Heart right ventricle (tissue), 16 donors: ENCODE measurements at regions not wholly inside any gene's neighbourhood (a gene's known extent, or its start where the extent isn't known, plus 50 kb on each side); places are given as distances from the start of the nearest gene placed in this dataset.

Experiments used
- ATAC-seq, 8 donors: fragments of 200-7000 bp; cut with Tn5 transposase; one replicate each; pipeline ENCODE4 v1.9.1; 2020; ENCODE audit warnings: mild to moderate bottlenecking in 8 of 8, moderate library complexity in 8 of 8, moderate number of reproducible peaks in 1 of 8
- DNase-seq, 2 donors: peaks; one replicate each; pipeline ENCODE4 v3.0.0-alpha.2; 2020
- H3K27ac ChIP-seq, 10 donors: fragments of 200-600 bp; sonication (generic) in 2 of 10; one replicate each; pipeline versions ENCODE4 v1.5.0 to v1.8.0; 2020 to 2022; ENCODE audit warnings: mild to moderate bottlenecking in 3 of 10
- H3K27me3 ChIP-seq, 7 donors: fragments of 200-600 bp; one replicate each; pipeline ENCODE4 v1.8.0; 2021 to 2022; ENCODE audit warnings: mild to moderate bottlenecking in 2 of 7
- H3K36me3 ChIP-seq, 9 donors: fragments of 200-600 bp; sonication (generic) in 1 of 9; one replicate each; pipeline versions ENCODE4 v1.5.0 to v1.8.0; 2020 to 2022; ENCODE audit warnings: mild to moderate bottlenecking in 2 of 9
- H3K4me1 ChIP-seq, 9 donors: fragments of 200-600 bp; sonication (generic) in 1 of 9; one replicate each; pipeline versions ENCODE4 v1.5.0 to v1.8.0; 2020 to 2022; ENCODE audit warnings: mild to moderate bottlenecking in 4 of 9
- H3K4me3 ChIP-seq, 10 donors: fragments of 200-600 bp; sonication (generic) in 2 of 10; one replicate each; pipeline versions ENCODE4 v1.5.0 to v1.8.0; 2020 to 2022; ENCODE audit warnings: mild to moderate bottlenecking in 7 of 10, moderate library complexity in 2 of 10
- H3K9me3 ChIP-seq, 11 donors: fragments of 200-600 bp in 10 of 11; sonication (generic) in 2 of 11; one replicate each; pipeline versions ENCODE4 v1.5.0 to v1.8.0; 2013 to 2022; ENCODE audit warnings: mild to moderate bottlenecking in 2 of 11, control low read depth in 1 of 11, moderate library complexity in 1 of 11
- WGBS, 2 donors: extraction: QIAGEN DNeasy Blood & Tissue Kit; methylation state at CpG; one replicate each; pipeline ENCODE4 v1.1.7; 2013; ENCODE audit warnings: inconsistent platforms in 1 of 2; 5-methylcytosine and 5-hydroxymethylcytosine counted together
- intact Hi-C, 10 donors: fragments of 100-400 bp; cut with DNase I; formaldehyde crosslinking; loops; one replicate each; pipeline versions ENCODE4 v1.11.1 to v1.14.2; 2022
- TF ChIP-seq, protein P1 (sequence below), 9 donors: fragments of 200-600 bp; sonication (generic) in 2 of 9; IDR thresholded peaks; one replicate each; pipeline versions ENCODE4 v1.5.0 to v1.8.0; 2021 to 2022; ENCODE audit warnings: antibody characterized with exemption in 9 of 9, mild to moderate bottlenecking in 5 of 9, moderate library complexity in 1 of 9
- donor health status: Arrhythmogenic right ventricular cardiomyopathy.
- donor health status: ischemic (EF 13 %, LVEDD 7.1; RV severe dilation, severe dysfunction).
- donor health status: healthy with polysubstance abuse.
- donor health status: DM: no; HTN: yes; CAD: no.
- donor health status: DM: no; HTN: no; CAD: no.
- donor health status: ischemic (EF 25% LVEDD 6.9; RV normal size, moderate dysfunction).
- donor health status: ischemic (EF 25% LVEDD 5.7; RV mildly dilated, moderate dysfunction).
- donor health status: healthy.
- donor health status: DM: yes; HTN: yes; CAD: no.
- donor health status: Ischemic cardiomyopathy.
- donor health status: ischemic (EF 35%, LVEDD 5.7; RV mildly dilated, moderate dysfunction).
- donor health status: nonischemic (EF 11% LVEDD 7.7; RV severe dilation, severe dysfunction).
- donor health status: DM: yes; HTN: yes; CAD: no.
- donor health status: PGD.
- donor health status: ischemic (EF 29% LVEDD 5.4; RV normal size, mild dysfunction).
- donor health status: nonischemic (EF 23%, LVEDD 6.1; RV moderate dilation, normal function).

DNA sequence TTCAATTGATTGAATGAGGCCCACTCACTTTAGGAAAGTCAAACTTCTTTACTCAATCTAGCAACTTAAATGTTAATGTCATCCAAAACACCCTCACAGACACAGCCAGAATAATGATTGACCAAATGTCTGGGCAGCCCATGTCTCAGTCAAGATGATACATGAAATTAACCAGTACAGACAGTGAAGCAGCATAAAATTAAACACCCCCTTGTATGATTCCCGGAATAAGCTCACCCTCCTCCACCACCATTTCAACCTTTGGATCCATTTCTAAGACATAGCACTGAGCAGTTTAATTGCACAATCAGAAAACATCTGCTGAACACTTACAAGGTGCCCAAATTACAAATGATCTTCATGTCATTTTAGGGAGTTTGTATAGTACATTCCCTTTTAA, 570.7 kb upstream of the ID2 start:
- 95 to 100% methylated on average over 1 of the region's 1 CpG for WGBS, 2 donors
- no peak overlapping the region for H3K4me3 ChIP-seq
- intact Hi-C loops = no loop called here

DNA sequence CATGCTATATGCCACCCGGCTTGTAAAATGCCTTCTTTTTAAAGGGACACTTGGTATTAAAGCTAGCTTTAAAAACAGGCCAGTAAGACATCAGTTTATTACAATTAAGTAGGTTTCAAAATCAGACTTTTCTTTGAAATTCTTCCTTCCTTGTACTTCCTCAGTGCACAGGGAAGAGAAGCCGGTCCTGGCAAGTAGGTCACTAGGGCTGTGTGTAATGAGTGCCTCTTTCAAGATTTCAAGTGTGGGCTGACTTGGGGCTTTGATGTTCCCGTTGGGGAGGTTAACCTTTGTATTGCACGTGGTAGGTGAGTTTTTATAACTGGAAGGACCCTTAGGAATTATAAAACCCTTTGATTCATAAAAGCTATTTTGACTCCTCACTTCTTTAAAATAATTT, 566.4 kb upstream of the ID2 start:
- WGBS, 2 donors = 81 to 85% methylated on average over 4 of the region's 4 CpGs
- no peak for ATAC-seq
- Histone ChIP-seq H3K4me1 (peaks cover 0 to 34% (median 14%) of the 10 kb centered on the region in 9 donors), H3K27ac (no peak overlapping the region), H3K9me3 (peaks cover 0 to 4% (median 0%) of the 10 kb centered on the region in 11 donors), H3K36me3 (no peaks in the 10 kb centered on the region), H3K4me3 (no peak overlapping the region), H3K27me3 (no peaks in the 10 kb centered on the region)
- intact Hi-C loops = no loop called here
- TF ChIP-seq, protein P1, sequence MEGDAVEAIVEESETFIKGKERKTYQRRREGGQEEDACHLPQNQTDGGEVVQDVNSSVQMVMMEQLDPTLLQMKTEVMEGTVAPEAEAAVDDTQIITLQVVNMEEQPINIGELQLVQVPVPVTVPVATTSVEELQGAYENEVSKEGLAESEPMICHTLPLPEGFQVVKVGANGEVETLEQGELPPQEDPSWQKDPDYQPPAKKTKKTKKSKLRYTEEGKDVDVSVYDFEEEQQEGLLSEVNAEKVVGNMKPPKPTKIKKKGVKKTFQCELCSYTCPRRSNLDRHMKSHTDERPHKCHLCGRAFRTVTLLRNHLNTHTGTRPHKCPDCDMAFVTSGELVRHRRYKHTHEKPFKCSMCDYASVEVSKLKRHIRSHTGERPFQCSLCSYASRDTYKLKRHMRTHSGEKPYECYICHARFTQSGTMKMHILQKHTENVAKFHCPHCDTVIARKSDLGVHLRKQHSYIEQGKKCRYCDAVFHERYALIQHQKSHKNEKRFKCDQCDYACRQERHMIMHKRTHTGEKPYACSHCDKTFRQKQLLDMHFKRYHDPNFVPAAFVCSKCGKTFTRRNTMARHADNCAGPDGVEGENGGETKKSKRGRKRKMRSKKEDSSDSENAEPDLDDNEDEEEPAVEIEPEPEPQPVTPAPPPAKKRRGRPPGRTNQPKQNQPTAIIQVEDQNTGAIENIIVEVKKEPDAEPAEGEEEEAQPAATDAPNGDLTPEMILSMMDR (IDR thresholded peaks at IDR 0.05) = no peak
- no peak for DNase-seq

More for the DNA sequence above, 570.7 kb upstream of the ID2 start:
- Histone ChIP-seq H3K4me1 (peaks cover 0 to 5% (median 0%) of the 10 kb centered on the region in 9 donors), H3K27ac (no peak overlapping the region), H3K27me3 (no peaks in the 10 kb centered on the region), H3K9me3 (peaks cover 0 to 4% (median 0%) of the 10 kb centered on the region in 11 donors), H3K36me3 (no peaks in the 10 kb centered on the region)
- ATAC-seq (no peak), DNase-seq (no peak)
- TF ChIP-seq, protein P1 (IDR thresholded peaks at IDR 0.05) = no peak

GRCh38 chr2:8115966-8116365, 565.9 kb upstream of the ID2 start:
- Histone ChIP-seq H3K9me3 (peaks cover 0 to under 1% (median 0%) of the 10 kb centered on the region in 11 donors), H3K4me3 (no peak overlapping the region), H3K27me3 (no peaks in the 10 kb centered on the region), H3K36me3 (no peaks in the 10 kb centered on the region), H3K4me1 (peaks cover 0 to 39% (median 17%) of the 10 kb centered on the region in 9 donors), H3K27ac (no peak overlapping the region)
- WGBS, 2 donors = 91 to 97% methylated on average over 3 of the region's 3 CpGs
- intact Hi-C loops = no loop called here
- TF ChIP-seq, protein P1 (IDR thresholded peaks at IDR 0.05) = no peak
- no peak for ATAC-seq
- DNase-seq = no peak

- 76% methylated on average over 7 of the region's 7 CpGs for WGBS, 2 donors
- no peak for DNase-seq
- H3K36me3 ChIP-seq = no peaks in the 10 kb centered on the region
- H3K4me3 ChIP-seq = no peak overlapping the region
- peaks cover 0 to 45% (median 17%) of the 10 kb centered on the region in 9 donors for H3K4me1 ChIP-seq
- no peaks in the 10 kb centered on the region for H3K9me3 ChIP-seq
- TF ChIP-seq, protein P1 (IDR thresholded peaks at IDR 0.05) = no peak
- ATAC-seq = no peak
- intact Hi-C loops = no loop called here
- H3K27ac ChIP-seq = no peak overlapping the region
- no peaks in the 10 kb centered on the region for H3K27me3 ChIP-seq
These were observed 565.2 kb upstream of the ID2 start for GRCh38 chr2:8116661-8117060.
